Mesendoderm (in vitro differentiated cells): ENCODE measurements at regions not wholly inside any gene's neighbourhood (a gene's known extent, or its start where the extent isn't known, plus 50 kb on each side); places are given as distances from the start of the nearest gene placed in this dataset.

ENCODE experiments used
- DNase-seq: peaks from one replicate; pipeline ENCODE4 v3.0.0; 2013
- H2AK5ac ChIP-seq: 2 replicates; pipeline ENCODE4 v1.6.1; 2013; ENCODE audit warnings: low read length, inconsistent platforms
- H2BK120ac ChIP-seq: 2 replicates; pipeline ENCODE4 v1.6.1; 2013; ENCODE audit warnings: low read depth, mild to moderate bottlenecking, low read length, moderate library complexity, mixed read lengths
- H2BK15ac ChIP-seq: replicated peaks from 2 replicates; pipeline ENCODE4 v1.6.1; 2013; ENCODE audit warnings: low read depth, mild to moderate bottlenecking, moderate library complexity
- H2BK5ac ChIP-seq: 2 replicates; pipeline ENCODE4 v1.6.1; 2013; ENCODE audit warnings: low read length, inconsistent platforms
- H3K18ac ChIP-seq: 2 replicates; pipeline ENCODE4 v1.6.1; 2013; ENCODE audit warnings: mild to moderate bottlenecking, low read length, mixed read lengths
- H3K23ac ChIP-seq: one replicate; pipeline ENCODE4 v1.6.1; 2013; ENCODE audit warnings: low read length
- H3K27ac ChIP-seq: 2 replicates; pipeline ENCODE4 v1.5.1; 2013; ENCODE audit warnings: low read depth, mild to moderate bottlenecking, inconsistent platforms, low read length, moderate library complexity
- H3K27me3 ChIP-seq: 2 replicates; pipeline ENCODE4 v1.6.1; 2013; ENCODE audit warnings: low read length, control low read depth, mild to moderate bottlenecking, inconsistent platforms; ENCODE audit not compliant: insufficient read depth, poor library complexity
- H3K36me3 ChIP-seq: 2 replicates; pipeline ENCODE4 v1.6.1; 2013; ENCODE audit warnings: low read length, inconsistent platforms; ENCODE audit not compliant: control insufficient read depth, insufficient read depth
- H3K4ac ChIP-seq: one replicate; pipeline ENCODE4 v1.6.1; 2013; ENCODE audit warnings: low read depth, mild to moderate bottlenecking, low read length, moderate library complexity
- H3K4me1 ChIP-seq: 2 replicates; pipeline ENCODE4 v1.6.1; 2013; ENCODE audit warnings: low read depth, low read length, inconsistent platforms; ENCODE audit not compliant: control insufficient read depth
- H3K4me2 ChIP-seq: 2 replicates; pipeline ENCODE4 v1.6.1; 2013; ENCODE audit warnings: low read length
- H3K4me3 ChIP-seq: 2 replicates; pipeline ENCODE4 v1.5.1; 2013; ENCODE audit warnings: mild to moderate bottlenecking, low read length
- H3K56ac ChIP-seq: one replicate; pipeline ENCODE4 v1.6.1; 2013; ENCODE audit warnings: low read length
- H3K79me1 ChIP-seq: 2 replicates; pipeline ENCODE4 v1.6.1; 2013; ENCODE audit warnings: low read length, inconsistent platforms
- H3K79me2 ChIP-seq: 2 replicates; pipeline ENCODE4 v1.6.1; 2013; ENCODE audit warnings: mild to moderate bottlenecking, low read length; ENCODE audit not compliant: control insufficient read depth, insufficient read depth
- H3K9ac ChIP-seq: 2 replicates; pipeline ENCODE4 v1.6.1; 2013; ENCODE audit warnings: low read length, inconsistent platforms
- H4K5ac ChIP-seq: one replicate; pipeline ENCODE4 v1.6.1; 2013; ENCODE audit warnings: low read length
- H4K8ac ChIP-seq: one replicate; pipeline ENCODE4 v1.6.1; 2013; ENCODE audit warnings: low read depth, mild to moderate bottlenecking, control low read depth, low read length, moderate library complexity
- WGBS: extraction: QIAGEN DNeasy Blood & Tissue Kit; methylation state at CpG from one replicate; pipeline ENCODE4 v1.1.7; 2013; ENCODE audit warnings: low lambda C conversion rate, missing lambda C conversion rate; ENCODE audit not compliant: insufficient coverage; ENCODE audit errors: extremely low coverage; 5-methylcytosine and 5-hydroxymethylcytosine counted together

DNA sequence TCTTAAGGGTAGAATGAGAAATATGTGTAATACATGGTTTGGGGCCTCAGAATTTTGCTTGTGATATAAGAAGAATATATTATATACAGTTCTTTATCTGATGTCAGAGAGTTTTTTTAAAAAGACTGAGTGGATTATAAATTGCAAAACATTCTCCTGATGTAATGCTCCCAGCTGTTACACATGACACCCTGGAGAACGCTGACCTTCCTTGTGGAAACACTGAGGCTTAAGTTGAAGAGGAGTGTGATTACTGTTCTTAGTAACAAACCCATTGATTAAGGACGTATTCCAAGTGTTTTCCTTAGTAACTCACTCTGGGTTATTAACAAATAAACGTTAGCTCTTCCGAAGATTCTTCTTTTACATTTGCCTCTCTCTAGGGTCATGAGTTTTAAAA lies 1069.3 kb upstream of the CNTNAP5 start:
- no peak overlapping the region for H4K8ac ChIP-seq
- H3K79me2 ChIP-seq = no peaks in the 10 kb centered on the region
- no CpG with 5 or more reads among the region's 4 CpGs for WGBS

DNA sequence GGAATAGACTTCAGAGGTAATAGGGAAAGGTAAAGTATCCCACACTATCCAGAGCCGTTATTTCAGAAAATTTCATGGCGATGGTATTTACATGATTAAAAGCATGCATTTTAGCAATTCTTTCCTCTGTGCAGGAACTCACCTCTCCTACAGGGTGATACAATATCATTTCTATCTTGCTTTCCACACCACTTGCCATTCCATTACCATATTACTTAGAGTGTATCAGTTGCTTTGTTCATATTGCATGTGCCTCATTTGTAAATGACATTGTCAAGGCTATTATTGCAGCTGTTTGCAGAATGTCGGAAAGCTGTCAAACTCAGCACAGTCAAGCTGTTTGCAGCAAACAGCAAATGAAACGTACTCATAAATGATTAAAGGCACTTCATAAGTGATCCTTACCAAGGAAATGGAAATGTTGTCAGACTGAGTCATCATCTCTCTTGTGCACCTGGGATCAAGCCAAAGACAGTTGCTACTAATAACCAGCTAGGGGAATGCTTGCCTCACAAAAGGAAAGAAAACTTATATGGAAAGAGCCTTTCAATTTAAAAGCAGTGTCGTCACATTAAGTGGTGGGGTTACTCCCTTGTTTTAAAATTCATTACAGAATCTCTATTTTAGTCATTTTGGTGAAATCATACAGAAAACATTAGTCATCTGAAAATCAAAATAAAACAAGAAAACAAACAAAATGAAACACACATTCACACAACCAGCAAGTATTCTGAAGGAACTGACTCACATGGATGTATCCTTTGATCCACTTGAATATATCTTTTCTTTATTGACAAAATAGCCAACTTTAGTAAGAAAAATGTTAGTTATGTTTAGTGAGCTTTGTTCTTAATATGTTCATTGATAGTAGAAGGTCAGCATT lies 1064.1 kb upstream of the CNTNAP5 start:
- Histone ChIP-seq H3K79me2 (no peaks in the 10 kb centered on the region), H2AK5ac (no peak overlapping the region), H2BK120ac (no peak overlapping the region), H3K36me3 (no peaks in the 10 kb centered on the region), H3K9ac (no peak overlapping the region), H3K4me3 (no peak overlapping the region), H3K27me3 (no peaks in the 10 kb centered on the region), H2BK15ac (no peak overlapping the region), H3K18ac (no peak overlapping the region), H3K27ac (no peak overlapping the region), H4K5ac (no peak overlapping the region), H3K79me1 (no peaks in the 10 kb centered on the region), H3K4me2 (no peak overlapping the region), H2BK5ac (no peak overlapping the region), H4K8ac (no peak overlapping the region), H3K4ac (no peak overlapping the region), H3K4me1 (no peaks in the 10 kb centered on the region), H3K23ac (no peak overlapping the region), H3K56ac (no peak overlapping the region)
- no peak for DNase-seq
- no CpG with 5 or more reads among the region's 5 CpGs for WGBS

More for the DNA sequence above, 1069.3 kb upstream of the CNTNAP5 start:
- H3K27me3 ChIP-seq = no peaks in the 10 kb centered on the region
- no peak overlapping the region for H3K18ac ChIP-seq
- H3K23ac ChIP-seq = no peak overlapping the region
- H3K36me3 ChIP-seq = no peaks in the 10 kb centered on the region
- H3K56ac ChIP-seq = no peak overlapping the region
- H2AK5ac ChIP-seq = no peak overlapping the region
- no peak overlapping the region for H2BK5ac ChIP-seq
- no peak overlapping the region for H4K5ac ChIP-seq
- H3K4me3 ChIP-seq = no peak overlapping the region
- H3K9ac ChIP-seq = no peak overlapping the region
- no peak for DNase-seq
- H2BK15ac ChIP-seq = no peak overlapping the region
- no peaks in the 10 kb centered on the region for H3K79me1 ChIP-seq
- no peak overlapping the region for H3K27ac ChIP-seq
- no peak overlapping the region for H2BK120ac ChIP-seq
- H3K4me1 ChIP-seq = no peaks in the 10 kb centered on the region
- H3K4ac ChIP-seq = no peak overlapping the region
- H3K4me2 ChIP-seq = no peak overlapping the region

DNA sequence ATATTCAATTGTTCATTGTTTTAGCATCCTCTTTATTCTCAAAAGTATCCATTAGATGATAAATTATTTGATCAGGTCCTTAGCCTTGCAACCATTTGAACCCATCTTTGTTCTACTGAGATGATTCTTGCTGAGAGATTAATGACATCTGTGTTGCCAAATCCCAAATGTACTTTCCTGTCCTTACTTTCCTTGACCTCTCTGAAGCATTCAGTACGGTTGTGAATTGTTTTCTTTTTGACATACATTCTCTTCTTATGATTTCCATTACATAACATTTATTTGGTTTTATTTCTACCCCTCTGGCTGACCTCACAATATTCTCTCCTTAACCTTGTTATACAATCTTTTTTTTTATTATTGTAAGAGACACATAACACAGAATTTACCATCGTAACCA lies 1058.6 kb upstream of the CNTNAP5 start:
- no CpG with 5 or more reads among the region's 2 CpGs for WGBS
- Histone ChIP-seq H2BK15ac (no peak overlapping the region), H3K23ac (no peak overlapping the region), H3K36me3 (no peaks in the 10 kb centered on the region), H4K8ac (no peak overlapping the region), H3K79me1 (no peaks in the 10 kb centered on the region), H2BK5ac (no peak overlapping the region), H2BK120ac (no peak overlapping the region), H3K56ac (no peak overlapping the region), H2AK5ac (no peak overlapping the region), H3K4me3 (no peak overlapping the region), H3K79me2 (no peaks in the 10 kb centered on the region), H3K18ac (no peak overlapping the region), H3K9ac (no peak overlapping the region), H3K4me1 (no peaks in the 10 kb centered on the region), H3K27me3 (no peaks in the 10 kb centered on the region), H3K4me2 (no peak overlapping the region), H4K5ac (no peak overlapping the region), H3K27ac (no peak overlapping the region), H3K4ac (no peak overlapping the region)
- DNase-seq = no peak

DNA sequence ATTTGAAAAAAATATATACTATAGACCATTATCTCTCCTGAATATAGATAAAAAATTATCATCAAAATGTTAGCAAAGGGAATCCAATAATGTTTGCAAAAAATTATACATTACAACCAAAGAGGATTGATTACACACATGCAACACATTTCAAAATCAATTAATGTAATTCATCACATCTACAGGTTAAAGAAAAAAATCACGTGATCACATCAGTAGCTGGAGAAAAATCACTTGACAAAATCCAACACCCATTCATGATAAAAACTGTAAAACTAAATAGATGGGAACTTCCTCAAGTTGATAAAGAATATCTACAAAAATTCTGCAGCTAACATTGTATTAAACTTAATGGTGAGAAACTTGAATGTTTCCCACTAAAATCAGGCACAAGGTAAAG lies 1047.5 kb upstream of the CNTNAP5 start:
- H2AK5ac ChIP-seq = no peak overlapping the region
- H3K79me2 ChIP-seq = no peaks in the 10 kb centered on the region
- H3K4ac ChIP-seq = no peak overlapping the region
- H2BK5ac ChIP-seq = no peak overlapping the region
- H3K4me2 ChIP-seq = no peak overlapping the region
- no peak overlapping the region for H3K4me3 ChIP-seq
- no peak overlapping the region for H3K56ac ChIP-seq
- no peak overlapping the region for H2BK120ac ChIP-seq
- H3K4me1 ChIP-seq = no peaks in the 10 kb centered on the region
- no peak overlapping the region for H2BK15ac ChIP-seq
- no peaks in the 10 kb centered on the region for H3K79me1 ChIP-seq
- H3K23ac ChIP-seq = no peak overlapping the region
- no peaks in the 10 kb centered on the region for H3K36me3 ChIP-seq
- H3K27me3 ChIP-seq = no peaks in the 10 kb centered on the region
- no peak overlapping the region for H3K18ac ChIP-seq
- no peak for DNase-seq
- WGBS = no CpG with 5 or more reads among the region's 1 CpG
- H3K9ac ChIP-seq = no peak overlapping the region
- no peak overlapping the region for H3K27ac ChIP-seq
- H4K8ac ChIP-seq = no peak overlapping the region
- H4K5ac ChIP-seq = no peak overlapping the region

DNA sequence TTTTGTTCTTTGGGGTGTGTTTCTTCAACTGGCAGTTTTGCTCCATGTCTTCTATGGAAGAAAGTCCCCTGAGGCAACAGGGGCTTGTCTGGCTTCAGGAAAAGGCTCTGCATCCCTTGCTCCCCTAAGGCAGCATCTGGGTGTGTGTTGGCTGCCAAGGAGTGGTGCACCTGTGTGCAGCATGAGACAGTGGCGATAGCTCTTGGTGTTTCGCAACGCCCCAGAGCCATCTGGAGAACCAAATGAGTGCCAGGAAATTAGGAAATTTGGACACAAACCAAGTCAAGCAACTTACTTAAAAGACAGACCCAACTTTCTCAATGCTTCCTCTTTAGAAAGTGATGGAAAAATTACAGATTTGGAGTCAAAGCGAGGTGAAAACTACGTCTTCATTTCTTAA lies 1044.4 kb upstream of the CNTNAP5 start:
- no peak for DNase-seq
- Histone ChIP-seq H2BK5ac (no peak overlapping the region), H4K8ac (no peak overlapping the region), H3K56ac (no peak overlapping the region), H3K36me3 (no peaks in the 10 kb centered on the region), H3K4me3 (no peak overlapping the region), H3K4me2 (no peak overlapping the region), H3K79me1 (no peaks in the 10 kb centered on the region), H3K4ac (no peak overlapping the region), H2BK15ac (no peak overlapping the region), H2BK120ac (no peak overlapping the region), H2AK5ac (no peak overlapping the region), H3K27me3 (no peaks in the 10 kb centered on the region), H4K5ac (no peak overlapping the region), H3K18ac (no peak overlapping the region), H3K27ac (no peak overlapping the region), H3K9ac (no peak overlapping the region), H3K4me1 (no peaks in the 10 kb centered on the region), H3K79me2 (no peaks in the 10 kb centered on the region), H3K23ac (no peak overlapping the region)
- no CpG with 5 or more reads among the region's 5 CpGs for WGBS

DNA sequence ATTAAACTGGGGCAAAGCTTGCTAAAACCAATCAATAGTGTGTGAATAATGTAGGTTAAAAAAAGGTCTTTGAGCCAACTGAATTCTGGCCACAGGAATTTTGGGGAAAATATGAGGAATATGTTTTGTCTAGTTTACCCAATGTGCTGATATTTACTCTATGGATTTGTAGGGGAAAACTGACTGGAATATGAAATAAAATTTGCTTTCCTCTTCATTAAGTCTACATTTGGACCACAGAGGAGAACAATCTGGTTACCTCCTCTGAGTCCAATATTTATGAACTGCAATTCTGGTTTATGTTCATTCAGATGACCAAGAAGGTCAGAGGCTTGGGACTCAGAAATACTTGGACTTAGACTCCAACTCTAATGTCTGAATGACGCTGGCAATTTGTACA lies 1042.2 kb upstream of the CNTNAP5 start:
- Histone ChIP-seq H3K4me1 (no peaks in the 10 kb centered on the region), H4K5ac (no peak overlapping the region), H2BK15ac (no peak overlapping the region), H3K9ac (no peak overlapping the region), H4K8ac (no peak overlapping the region), H3K4ac (no peak overlapping the region), H3K36me3 (no peaks in the 10 kb centered on the region), H3K27me3 (no peaks in the 10 kb centered on the region), H3K18ac (no peak overlapping the region), H3K79me1 (no peaks in the 10 kb centered on the region), H3K27ac (no peak overlapping the region), H3K23ac (no peak overlapping the region), H3K4me3 (no peak overlapping the region), H3K79me2 (no peaks in the 10 kb centered on the region), H2AK5ac (no peak overlapping the region), H2BK5ac (no peak overlapping the region), H2BK120ac (no peak overlapping the region), H3K56ac (no peak overlapping the region), H3K4me2 (no peak overlapping the region)
- DNase-seq = no peak
- no CpG with 5 or more reads among the region's 1 CpG for WGBS
